Stimulated activated CD4-positive, alpha-beta T cell treated with anti-CD3 and anti-CD28 coated beads, Interleukin-4, amount 100 ng/mL, for 48 hours (primary cell): ENCODE measurements at regions not wholly inside any gene's neighbourhood (a gene's known extent, or its start where the extent isn't known, plus 50 kb on each side); places are given as distances from the start of the nearest gene placed in this dataset.

ENCODE experiments used
- DNase-seq, 2 donors: peaks; one replicate each; pipeline ENCODE4 v3.0.0-alpha.2; 2020; ENCODE audit warnings: low read depth in 2 of 2

DNA sequence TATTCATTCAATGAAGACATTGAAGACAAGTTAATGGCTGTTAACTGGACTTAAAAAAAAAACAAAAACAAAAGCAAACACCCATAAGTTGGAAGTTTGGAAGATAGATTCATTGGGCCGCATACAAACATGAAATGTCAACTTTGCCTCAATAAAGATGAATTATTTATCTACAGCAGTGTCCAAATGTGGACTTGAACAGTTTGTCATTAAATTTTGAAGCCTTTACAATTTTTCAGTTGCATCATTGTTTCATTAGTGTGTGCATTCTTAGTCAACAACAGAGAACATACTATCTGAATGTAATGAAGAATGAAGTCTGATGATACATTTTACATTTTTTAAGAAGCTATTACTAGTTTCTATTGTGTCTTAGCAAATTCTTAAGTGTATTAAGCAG is 152.1 kb downstream of the SLIT2 start:
- no peak for DNase-seq

DNA sequence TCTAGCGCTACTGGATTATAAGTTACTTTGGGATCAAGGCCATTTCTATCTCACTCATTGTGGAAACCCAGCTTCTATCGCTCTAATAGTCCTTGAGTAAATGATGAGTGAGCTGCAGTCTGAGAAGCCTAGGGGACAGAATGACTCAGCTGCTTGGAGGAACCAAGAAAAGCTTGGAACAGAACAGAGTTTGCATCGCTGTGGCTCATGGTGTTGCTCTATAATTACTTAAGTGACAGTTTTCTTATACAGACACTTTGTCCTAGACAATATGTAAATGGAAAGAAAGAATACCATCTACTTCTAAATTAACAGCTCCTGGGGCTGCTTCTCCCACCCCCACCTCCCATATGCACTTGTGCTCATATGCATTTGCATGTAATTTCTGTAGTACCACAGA is 156.9 kb downstream of the SLIT2 start:
- no peak for DNase-seq

DNA sequence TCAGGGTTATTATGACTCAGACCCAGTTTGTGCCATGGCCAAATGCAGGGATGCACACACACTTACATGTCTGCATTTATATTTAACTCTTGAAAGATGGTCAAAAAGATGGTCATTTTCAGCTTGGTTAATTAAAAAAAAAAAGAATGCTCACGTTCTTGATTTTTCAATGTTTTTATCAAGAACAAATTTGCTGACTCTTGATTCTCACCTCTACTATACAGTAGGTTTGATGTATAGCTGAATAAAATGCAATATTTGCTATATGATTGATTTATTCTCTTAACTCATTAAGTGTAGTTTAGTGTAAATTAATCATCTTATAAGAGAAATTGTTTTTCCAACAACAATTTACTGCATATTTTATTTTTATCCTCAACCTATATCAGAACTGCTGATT is 160.4 kb downstream of the SLIT2 start:
- DNase-seq, result no peak

DNA sequence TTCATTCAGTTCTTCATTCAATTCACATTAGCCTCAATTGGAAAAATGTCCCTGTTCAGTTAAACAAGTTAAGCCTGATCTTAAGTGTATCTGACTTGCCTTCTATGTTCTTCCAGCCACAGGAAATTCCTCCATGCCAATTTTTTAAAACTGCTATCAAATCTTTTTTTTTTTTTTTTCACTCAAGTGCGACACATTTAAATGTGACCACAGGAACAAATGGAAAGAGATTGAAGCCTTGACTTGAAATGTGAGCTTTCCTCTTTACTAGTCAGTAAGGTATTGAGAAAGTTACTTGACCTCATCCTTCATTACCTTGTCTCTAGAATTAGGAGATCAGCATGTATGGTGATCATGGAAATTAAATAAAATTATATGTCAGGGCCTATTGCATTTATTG is 165.1 kb downstream of the SLIT2 start:
- DNase-seq, result no peak

DNA sequence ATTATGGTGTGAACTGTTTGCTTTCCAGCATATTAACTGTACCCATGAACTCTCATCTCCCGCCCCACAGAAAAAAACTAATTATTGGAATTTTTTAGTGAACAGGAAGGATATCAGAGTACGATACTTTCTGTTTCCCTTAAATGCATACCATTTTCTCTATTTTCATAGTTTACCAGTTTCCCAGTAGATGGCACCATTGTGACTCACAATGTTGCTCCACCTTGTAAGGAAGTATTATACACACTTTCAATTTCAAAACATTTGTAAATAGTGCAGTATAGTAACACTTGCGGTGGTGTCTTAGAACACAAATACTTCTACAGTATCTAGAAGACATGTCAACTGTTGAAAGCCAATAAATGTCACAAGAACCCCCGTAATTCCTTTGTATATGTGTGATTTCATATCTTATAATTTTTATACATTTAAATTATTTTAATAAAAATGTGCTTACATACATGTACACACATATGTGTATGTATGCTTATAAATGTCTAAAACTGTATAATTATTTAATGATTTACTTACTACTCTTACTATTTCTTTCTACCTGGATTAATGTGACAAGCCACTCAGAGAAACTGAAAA is 167.3 kb downstream of the SLIT2 start:
- DNase-seq, result no peak

DNA sequence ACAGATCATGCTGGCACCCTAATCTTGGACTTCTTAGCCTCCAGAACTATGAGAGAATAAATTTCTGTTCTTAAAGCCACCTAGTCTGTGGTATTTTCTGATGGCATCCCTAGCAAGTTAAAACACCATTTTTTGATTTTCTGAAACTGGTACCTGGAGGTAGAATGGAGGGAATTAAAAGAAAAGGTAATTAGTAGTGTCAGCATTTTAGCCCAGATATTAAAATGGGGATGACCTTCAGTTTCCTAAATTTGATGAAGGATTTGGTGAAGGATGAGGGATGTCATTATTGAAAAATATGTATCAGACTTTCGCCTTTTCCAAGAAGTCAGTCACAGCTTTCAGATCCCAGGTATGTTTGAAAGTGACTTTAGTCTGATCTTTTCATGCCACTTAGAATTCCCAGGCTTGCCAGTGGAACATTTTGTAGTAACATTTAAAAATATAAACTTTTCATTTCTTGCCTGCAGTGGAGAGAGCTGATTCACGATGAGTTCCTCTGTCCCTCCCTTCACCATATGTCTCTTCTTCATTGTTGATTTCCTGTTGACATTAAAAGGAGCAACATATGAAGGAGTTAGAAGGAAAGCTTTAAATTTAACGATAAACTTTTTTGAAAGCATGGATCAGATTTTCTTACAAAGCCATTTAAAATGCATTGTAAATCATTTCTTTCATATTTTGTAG is 169.4 kb downstream of the SLIT2 start:
- DNase-seq, result no peak

DNA sequence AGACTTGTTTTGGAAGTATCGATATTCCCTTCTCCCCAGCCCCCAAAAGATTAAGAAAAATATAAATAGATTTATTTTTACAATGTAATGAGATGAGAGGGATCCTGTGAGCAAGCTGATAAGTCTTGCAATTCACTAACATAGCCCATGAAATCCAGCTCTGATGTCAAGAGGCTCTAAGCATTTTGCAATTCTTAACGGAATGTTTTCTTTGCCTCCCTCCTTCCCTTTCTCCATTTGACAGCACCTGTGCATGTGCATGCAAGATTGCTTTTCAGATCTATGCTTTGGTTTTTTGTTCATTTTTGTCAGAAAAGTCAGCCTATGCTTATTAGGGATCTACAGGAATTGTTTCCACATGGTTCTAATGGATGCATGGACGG is 169.9 kb downstream of the SLIT2 start:
- no peak for DNase-seq

DNA sequence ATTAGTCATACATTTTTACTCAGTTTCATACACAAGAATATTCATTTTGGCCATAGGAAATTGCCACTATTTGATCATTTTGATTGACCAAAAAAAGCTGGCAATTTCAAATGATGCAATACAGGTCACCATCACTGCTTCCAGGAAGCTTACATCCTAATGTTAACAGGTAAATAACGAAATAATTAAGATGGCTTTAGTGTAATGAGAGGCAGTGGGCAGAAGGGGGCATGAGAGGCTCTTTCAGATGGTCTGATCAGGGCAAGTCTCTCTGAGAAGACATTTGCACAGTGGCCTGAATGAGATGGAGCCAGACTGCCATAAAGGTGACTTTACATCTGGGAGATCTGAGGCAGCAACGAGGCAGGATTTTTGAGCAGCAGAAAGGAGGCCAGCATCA is 170.7 kb downstream of the SLIT2 start:
- DNase-seq, result peak; percentile 3 to 9

DNA sequence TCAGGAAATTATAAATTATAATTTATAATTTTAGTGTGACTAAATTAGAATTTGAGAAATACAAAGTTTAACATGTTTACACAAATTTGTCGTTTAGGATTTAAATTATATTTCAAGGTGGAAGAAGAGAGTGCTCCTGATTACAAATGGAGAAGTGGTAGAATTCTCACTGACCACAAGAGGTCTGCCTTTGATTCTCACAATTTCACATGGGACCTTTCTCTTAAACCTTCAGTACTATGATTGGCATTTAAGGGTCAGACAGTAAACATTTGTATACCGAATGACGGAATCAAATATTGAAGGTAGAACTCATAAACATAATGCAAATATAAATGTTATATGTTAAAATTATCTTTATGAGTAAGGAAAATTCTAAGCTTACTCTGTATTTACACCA is 171.7 kb downstream of the SLIT2 start:
- no peak for DNase-seq

DNA sequence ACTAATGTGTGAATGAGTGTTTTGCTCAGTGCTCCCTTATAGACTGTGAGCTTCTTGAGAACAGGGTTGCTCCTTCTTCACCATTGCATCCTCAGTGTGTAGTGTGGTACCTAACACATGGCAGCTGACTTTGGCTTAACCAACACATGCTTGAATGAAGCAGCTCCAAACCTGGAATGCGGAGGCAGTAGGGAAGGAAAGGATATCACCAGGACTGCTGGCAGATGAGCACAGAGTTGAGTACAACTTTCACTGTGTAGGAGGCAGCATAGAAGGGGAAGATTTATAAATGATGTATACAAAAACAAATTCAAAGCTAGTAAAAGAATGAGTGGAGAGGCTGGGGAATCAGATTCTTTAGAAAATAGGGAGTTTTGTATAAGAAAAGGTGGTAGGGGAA is 174.3 kb downstream of the SLIT2 start:
- no peak for DNase-seq

DNA sequence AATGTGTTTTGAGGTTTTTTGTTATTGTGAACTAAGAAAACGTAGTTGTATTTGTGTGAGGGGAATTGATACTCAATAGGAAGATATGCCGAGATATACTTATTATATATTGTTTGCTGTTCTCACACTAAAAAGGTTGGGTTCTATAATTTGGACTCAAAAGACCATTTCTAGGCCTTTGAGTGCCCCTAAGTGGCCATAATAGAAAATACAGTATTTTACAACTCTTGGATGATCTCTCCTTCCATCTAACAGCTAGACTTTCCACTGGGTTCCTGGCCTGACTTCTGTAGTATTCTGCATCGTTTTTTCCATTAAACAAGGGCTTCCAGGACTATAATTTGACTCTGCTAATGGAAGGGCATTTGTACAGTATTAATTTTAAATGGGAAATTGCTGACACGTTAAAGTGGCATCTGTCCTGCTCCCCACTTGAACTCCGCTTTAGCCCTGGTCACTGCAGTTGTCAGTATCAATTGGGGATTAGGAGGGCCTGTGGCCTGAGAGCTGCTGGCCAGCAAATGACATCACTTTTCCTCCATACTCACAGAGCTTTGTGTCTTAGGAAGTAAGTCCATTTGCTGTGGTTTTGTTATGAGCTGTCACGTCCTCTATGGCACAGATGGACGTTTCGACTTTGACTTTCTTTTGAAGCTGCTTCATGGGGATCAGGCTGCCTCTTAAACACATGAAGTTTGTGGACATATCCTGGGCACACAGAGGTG is 176.9 kb downstream of the SLIT2 start:
- no peak for DNase-seq

DNA sequence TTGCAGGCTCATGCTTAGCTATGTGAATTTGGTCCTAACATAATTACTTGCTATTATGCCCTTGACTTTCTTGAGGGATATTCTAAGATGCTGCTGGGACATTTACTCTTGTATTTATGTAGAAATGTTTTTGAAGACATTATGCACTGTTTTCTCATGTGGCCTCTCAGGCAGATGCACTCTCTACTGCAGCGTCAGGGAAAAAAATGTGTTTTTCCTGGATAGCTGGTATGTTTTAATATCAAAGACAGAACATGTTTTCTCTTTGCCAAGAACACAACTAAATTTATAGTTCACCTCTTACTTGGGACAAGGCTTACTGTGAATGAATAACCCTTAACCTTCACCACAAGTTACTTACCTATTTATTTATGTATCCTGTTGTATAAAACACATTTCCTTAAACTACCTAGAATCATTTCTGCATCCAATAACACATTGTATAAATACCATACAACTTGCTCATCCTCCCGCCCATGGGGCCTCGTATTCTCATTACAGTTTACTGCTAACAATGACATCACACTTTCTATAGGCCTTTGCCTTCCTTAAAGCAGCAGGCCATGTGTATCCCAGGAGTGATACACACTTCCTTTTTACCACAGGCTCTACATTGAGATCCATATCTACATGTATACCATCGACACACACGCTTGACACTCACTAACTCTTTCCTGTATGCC is 178.7 kb downstream of the SLIT2 start:
- no peak for DNase-seq

DNA sequence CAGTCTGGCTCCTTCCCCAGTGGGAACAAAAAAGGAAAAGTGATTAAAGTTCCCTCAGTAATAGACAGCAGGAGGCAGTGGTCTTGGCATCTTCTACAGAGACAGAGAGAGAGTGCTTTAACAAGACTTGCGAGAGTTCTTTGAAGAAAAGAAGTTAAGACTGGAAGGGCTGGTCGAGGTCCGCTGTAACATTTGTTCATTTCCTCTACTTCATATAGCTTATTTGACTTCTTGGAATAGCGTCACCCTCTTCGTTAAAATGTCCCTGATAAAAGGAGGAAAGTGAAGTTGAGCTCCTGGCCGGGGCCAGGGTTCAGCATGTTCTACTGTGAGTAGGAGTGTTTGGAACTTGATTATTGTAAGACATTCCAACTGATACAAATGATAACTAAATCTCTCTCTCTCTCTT is 179.8 kb downstream of the SLIT2 start:
- no peak for DNase-seq

DNA sequence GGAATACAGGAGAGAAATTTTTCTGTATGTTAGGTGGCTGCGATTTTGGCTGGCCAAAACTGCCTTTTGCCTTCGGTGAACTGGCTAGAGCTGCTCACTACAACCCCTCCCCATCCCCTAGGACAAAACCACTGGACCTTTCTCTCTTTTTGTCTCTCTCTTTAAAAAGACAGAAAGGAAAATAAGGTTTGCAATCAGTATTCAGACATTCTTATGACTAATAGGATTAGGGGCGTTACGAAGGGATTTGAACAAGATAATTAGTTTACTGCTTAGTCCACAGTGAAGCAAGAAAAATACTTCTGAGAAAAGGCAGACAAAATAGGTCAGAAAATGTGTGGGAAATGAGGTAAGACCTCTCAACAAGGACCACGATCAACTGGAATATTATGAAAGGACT is 180.4 kb downstream of the SLIT2 start:
- no peak for DNase-seq

DNA sequence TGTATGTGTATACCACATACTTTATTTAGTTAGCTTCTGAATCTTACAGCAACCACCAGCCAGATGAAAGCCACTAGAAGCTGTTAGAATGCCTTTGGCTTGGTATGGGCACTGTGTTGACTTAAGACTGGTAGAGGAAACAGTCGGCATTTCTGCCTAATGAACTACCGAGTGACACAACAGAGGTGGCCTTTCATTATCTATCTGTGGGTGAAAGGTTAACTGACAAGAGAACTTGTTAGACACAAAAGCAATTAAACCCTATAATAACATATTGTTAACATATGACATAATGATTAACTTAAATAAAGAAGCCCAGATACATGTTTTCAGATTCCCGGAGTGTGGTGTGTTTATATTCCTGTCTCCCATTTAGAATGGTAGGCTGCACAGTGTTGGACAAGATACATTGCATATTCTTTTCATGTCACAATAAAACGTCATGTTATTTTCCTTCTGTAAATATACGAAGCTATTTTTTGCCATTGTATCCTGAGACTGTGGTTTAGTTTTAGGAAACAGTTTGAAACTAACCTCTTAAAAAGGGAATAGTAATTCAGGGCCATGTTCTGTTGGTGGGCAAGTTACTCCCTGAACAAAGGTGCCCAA is 181.5 kb downstream of the SLIT2 start:
- DNase-seq, result no peak

DNA sequence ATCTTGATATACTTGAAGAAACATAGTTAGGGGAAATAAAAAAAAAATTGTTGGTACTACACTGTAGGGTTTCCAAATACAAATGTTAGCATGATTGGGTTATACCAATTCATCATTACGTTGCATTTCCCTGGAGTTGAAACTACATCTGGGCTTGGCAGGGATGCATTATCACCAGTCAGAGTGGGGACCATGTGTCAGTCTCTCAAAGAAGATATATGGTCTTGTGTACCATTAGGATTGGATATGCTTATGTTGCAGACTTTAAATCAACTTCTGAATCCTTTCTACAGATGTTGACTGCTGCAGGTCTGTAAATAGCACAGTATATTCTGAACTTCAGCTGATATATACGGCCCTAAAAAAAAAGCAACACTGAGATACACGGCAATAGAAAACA is 188.5 kb downstream of the SLIT2 start:
- DNase-seq, result no peak

DNA sequence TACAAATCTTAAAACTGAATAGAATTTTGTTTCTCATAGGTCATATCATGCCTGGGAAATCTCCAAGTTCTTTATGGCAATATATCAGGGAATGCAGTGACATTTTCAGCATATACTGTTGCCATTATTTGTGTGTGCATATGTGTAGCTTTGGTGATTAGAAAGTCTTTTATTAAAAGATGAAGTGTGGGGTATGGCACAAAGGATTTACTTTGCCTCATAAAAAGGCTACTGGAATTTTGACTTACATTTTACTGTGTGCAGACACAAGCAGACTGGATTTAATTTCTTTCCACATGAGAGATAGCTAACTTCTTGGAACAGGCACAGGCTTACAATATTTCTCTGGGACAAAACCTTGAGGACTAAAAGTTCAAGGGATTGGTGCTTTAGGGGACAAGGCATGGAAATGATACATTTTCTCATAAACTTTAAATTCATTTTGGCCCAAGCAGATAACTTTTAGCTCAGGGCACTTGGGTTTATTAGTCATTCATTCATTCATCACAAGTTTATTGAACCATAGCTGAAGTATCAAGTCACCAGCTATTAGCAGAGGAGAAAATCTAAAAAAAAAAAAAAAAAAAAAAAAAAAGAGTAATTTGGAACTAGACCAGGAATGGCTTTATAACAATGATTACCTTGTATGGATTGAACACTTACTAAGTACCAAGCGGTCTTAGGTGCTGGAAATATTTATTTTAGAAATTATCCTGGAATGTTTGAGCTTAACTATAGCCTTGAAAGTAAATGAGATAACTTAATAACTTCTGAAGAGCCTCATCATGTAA is 191.5 kb downstream of the SLIT2 start:
- no peak for DNase-seq

DNA sequence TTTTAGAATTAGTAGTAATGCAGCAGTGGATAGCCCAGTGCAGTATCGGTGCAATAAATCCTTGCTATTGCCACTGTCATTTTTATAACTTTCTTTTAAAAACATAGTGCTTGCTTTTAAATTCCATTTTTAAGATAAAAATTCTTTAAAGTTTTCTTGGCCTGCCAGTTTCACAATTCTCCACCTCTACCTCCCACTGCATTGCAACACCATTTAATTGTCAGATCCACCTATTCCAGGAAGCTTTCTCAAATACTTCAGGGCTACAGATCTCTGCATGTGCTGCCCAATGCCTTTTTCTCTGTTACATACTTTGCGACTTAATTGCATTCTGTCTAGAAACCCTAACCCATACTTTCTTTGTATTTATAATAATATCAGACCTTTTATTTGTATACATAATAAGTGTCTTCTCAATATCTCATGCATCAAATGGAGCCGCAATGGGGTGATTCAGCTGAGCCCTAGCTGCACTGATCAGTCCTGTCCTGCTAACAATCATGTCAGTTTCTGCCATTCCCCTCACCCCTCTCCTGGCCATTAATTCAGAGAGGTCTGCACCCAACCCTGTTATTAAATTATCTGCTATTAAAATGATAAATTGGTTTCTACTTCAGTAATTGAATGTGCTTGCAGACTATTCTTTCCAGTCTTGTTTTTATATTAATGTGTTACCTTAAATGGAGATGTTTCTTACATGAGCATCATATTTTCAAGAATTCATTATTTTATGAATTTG is 193.1 kb downstream of the SLIT2 start:
- DNase-seq, result no peak

DNA sequence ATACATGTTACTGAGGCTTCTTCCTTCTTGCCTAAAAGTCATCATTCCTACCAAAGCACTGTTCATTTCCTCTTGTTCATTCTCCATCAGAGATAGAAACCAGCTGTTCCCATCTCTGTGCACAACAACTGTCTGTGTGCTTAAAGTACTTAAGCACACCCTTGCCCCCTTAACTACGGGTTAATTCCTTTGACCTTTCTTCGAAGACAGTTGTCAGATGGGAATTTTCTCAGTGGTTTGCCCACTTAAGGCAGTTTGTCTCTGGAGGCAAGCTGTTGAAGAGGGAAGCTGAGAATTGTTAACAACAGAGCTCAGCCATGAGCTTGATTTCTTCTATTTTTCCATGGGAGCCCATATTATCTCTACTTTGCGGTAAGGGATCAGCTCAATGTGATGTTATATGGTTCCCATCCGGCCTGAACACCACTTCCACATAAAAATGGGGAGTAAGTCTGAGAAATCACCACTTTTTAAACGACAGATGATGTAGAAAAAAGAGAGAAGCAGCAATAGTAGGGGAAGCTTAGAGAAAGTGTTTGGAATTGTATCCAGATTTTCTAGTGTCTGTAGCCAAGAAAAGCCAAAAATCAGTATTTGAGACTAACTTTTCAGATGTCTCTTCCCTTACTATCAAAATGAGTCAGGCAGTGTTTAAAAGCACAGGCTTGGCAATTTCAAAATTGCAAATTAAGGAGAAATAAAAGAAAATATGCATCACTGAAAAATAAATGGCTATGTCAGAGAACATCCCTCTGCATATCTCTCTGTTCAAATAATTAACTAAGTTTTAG is 194.4 kb downstream of the SLIT2 start:
- DNase-seq, result no peak

DNA sequence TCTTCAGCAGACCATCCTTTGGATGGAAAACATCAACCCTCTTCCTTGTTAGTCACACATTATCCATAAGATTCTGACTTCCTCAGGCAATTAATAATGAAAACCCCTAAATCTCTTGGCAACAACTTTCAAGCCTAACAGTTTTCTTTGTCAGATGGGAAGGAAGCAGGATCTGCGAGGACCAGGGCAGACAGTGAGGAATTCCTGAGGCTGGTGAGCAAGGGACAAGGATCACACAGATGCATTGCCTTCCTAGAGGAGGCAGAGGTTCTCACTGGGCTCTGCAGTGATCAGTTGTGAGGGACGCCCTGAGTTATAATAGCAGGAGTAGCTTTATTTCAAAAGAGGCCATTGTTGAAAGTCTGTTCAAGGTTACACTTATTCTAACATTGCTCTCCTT is 195.4 kb downstream of the SLIT2 start:
- DNase-seq, result no peak
